HG03103 (cell line): ENCODE measurements at regions not wholly inside any gene's neighbourhood (a gene's known extent, or its start where the extent isn't known, plus 50 kb on each side); places are given as distances from the start of the nearest gene placed in this dataset.
A peak's percentile ranks its signal among the peaks of the same experiment; 100 is the strongest.

ENCODE experiments used
- ATAC-seq: cut with Tn5 transposase; IDR thresholded peaks from one replicate; pipeline ENCODE4 v1.9.1; 2021; ENCODE audit warnings: low read depth; ENCODE audit not compliant: unreplicated experiment

DNA sequence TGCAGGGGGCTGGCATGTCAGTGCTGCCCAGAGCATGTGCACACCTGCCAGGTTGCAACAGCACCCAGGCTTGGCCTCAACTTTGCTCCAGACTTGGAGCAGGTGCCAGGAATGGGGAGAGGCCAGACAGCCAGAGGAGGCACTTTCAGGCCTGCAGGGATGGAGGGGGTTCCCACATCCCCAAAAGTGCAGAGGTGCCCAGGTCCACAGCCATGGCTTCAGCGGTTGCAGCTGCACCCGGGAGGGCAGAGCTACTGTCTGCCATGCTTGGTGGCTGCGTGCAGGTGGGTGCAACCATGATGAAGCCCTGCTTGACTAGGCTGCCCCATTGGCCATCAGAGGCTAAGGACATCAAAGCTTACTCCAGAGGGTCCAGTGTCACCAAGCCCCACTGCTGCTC, 196.8 kb upstream of the VRK2 start:
- no peak for ATAC-seq

DNA sequence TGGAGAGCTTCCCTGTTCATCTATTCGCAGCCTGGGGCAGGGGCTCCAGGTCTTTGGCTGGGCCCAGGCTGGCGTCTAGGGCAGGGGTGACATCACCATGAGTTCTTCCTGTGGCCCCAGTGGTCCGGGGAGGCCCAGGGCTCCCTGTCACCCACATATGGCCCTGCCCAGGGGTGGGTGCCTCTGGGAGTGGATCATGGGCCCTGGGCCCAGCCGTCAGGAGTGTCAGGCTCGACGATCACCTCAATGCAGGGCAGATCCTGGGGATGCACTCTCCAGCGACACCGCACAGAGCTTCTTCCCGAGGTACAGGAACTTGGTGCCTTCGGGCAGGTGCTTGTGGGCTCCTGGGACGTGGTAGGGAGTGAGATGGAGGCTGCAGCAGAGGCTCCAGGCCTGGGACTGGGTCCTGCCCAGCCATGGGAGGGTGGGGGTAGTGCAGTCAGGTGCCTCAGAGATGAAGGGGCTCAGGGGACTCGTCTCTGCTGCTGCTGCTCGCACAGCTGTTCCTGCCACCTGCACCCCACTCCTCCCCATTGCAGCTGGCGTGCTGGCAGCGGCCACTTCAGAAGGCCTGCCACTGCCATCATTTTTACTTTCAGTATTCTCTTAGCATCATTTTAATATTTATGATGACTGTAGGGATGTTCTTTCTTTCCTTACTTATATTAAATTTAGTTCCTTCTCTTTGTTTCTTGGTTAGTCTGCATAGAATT, 196.0 kb upstream of the VRK2 start:
- no peak for ATAC-seq

DNA sequence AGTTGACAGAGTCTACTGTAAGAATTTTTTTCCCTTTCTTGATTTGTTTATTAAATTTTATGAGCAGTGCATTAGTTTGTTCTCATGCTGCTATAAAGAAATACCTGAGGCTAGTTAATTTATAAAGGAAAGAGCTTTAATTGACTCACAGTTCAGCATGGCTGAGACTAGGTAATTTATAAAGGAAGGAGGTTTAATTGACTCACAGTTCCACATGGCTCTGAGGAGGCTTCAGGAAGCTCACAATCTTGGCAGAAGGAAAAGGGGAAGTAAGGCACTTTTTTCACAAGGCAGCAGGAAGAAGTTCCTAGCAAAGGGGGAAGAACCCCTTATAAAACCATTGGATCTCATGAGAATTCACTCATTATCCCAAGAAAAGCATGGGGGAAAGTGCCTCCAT, 191.4 kb upstream of the VRK2 start:
- ATAC-seq, result no peak

DNA sequence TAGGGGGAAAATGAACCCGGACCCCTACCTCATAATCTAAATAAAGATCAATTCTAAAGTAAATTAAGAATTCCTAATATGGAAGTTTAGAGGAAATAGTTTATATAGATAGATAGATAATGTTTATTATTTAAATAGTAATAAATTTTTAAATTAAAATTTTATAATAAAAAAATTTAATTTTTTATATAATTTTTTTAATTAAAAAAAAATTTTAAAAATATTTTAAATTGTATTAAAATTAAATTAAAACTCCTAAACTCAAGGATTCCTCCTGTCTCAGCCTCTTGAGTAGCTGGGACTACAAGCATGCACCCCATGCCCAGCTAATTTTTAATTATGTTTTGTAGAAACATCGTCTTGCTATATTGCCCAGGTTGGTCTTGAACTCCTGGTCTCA, 186.9 kb upstream of the VRK2 start:
- ATAC-seq, result no peak

DNA sequence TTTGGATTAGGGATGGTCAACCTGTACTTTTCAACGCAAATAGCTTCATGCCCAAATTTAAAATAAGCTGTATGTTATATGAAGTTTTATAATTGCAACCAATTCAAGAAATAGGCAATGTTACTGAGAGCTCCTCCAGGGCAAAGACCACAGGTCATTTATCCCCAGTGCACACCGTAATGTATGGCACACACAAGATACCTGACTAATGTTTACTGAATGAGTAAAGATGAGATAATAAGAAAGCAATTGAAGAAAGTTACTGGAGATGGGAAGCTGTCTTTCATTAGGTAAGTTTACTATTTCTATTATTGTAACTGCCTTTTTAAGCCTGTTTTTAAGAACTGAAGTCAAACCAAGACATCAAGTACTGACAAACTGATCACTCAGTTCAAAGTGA, 184.5 kb upstream of the VRK2 start:
- no peak for ATAC-seq

DNA sequence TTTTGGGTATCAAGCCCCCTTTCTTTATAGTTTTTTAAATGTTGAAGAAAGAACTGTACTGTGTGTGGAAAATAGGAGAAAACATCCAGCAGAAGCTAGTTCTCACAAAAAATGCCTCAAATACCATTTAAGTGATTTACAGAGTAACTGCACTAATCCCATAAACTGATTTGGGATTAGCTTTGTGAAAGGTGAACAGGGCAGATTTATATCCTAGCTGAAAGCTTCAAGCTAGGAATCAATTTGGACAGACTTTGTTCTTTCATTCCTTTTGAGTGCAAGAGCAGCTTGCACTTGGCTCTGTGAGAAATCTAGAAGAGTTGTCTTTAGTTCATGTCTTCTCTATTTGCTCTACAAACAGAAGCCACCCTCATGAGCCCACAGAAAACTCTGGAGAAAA, 183.9 kb upstream of the VRK2 start:
- ATAC-seq, result no peak

DNA sequence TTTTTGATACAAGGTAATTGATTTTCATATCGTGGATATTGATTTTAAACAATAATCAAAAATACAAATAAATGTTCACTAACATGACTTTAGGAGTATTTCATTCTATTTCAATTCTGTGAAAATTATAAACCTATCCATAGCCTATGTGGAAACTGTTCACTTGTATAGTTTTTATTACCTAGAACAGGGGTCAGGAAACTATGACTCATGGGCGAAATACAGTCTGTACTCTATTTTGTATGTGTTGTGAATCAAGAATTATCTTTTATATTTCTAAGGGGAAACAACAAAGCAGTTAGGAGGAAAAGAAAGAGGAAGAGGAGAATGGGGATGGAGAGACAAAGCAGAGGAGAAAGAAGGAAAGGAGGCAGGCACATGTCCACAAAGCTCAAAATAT, 181.7 kb upstream of the VRK2 start:
- no peak for ATAC-seq

DNA sequence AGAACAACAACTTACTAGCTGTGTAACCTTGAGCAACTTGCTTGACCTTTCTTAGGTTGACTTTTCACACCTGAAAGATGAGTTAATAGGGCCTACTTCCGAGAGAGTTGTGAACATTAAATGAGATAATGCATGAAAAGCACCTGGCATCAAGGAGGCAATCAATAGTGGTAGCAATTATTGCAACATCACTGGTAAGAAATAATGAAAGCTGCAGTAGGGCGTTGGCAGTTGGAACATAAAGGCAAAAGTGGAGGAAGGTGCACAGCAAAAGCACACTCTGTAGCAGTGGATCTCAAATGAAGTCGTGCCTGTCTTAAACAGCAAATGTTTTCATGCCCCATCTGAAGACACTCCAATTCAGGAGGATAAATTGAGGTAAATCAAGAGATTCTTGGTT, 178.9 kb upstream of the VRK2 start:
- ATAC-seq, result no peak

DNA sequence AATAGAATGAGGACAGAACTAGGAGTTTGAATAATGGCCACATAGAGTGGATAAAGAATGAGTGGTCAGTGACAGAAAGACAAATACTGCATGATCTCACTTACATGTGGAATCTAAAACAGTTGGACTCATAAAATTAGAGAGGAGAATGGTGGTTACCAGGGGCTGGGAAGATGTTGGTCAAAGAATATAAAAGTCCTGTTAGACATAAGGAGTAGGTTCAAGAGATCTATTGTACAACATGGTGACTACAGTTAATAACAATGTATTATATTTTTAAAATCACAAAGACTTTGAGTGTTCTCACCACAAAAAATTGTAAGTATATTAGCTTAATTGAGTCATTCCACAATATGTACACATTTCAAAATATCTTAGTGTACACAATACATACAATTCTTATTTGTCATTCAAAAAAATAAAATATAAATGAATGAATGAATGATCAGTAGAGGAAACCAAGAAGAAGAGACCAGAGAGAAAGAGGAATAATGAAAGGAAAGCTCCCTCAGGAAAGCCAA, 177.9 kb upstream of the VRK2 start:
- ATAC-seq, result no peak

DNA sequence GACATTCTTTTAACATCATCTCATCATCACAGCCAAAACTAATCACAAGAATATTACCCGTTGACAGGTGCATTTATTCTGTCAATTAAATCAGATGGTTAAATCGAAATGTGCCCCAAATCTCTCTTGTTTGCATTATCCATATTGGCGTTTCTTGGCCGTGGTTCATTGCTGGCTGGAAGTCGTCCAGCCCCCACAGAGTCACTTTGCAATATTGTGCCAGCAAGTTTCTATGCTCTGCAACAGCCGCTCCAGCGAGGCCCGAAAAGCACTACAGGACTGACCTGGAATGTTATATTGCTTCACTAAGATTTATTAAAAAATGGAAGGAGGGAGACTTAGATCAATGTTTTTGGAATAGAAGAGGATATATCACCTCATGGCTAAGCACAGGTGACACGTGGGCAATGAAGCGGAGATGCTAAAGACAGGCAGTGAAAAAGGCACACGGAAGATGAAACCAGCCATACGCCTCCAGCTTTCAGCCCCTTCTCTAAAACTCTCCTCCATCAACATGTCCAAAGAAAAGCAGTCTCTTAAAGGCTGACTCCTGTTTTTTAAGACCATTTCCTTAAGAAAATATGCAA, 176.8 kb upstream of the VRK2 start:
- no peak for ATAC-seq

DNA sequence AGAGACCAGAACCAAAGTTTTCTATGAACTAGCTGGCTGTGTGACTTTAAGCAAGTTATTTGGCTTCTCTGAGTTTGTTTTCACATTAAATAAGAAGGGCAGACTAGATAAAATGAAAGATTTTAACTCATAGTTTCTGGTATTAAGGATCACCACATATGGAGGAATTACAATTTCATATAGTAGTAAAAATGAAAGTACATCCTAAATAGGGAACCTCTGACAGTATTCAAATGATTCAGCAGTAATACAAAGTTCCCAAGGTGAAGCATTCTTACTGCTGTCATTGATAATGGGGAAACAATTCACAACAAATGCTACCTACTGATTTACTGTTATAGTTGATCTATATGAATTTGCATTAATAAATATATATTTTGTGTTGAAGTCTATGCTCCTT, 170.3 kb upstream of the VRK2 start:
- ATAC-seq, result peak; percentile 49

DNA sequence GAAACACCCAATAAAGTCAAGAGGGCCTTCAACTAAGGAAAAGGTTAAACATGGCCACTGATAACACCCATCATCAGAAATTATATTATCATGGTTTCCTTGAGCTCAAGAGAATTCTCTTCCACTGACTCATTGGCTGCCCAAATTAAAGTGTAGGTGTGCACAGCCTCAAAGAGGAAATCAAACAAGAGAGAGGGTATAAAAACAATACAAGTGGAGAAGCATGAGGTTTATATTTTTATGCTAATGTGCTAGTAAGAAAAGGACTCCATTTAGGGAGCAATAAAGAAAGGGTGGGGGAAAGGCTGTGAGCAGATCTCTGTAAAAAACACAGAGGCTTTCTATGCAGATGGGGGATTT, 168.8 kb upstream of the VRK2 start:
- no peak for ATAC-seq

DNA sequence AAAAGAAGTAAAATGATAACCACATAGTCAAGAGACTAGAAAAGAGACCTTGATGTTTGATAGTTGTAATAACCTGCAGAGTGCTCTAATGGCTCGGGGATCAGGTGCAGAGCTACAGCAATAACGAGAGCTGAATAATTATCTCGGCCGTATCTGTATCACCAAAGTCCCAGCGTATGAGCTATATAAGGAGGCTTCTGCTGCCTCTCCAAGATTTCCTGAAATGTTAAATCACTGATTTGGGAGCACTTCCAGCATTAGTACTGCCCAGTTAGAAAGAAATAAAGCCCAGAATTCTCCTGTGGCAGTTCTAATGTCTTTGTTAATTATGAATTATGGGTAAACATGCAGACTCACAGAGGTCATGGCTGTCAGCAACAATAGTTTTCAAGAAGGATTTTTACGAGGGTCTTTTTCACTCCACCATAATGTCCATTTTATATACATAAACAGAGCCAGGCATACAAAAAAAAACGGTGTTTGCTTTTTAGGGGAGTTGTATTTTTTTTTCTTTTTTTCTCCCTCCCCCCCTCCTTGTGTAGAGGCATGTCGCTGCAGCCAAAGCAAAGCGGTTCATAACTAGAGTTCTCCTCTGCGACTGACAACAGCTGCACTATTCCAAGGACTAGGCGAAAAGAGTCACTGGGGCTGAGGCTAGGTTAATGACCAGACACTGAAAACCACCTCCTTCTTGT, 168.3 kb upstream of the VRK2 start:
- no peak for ATAC-seq

DNA sequence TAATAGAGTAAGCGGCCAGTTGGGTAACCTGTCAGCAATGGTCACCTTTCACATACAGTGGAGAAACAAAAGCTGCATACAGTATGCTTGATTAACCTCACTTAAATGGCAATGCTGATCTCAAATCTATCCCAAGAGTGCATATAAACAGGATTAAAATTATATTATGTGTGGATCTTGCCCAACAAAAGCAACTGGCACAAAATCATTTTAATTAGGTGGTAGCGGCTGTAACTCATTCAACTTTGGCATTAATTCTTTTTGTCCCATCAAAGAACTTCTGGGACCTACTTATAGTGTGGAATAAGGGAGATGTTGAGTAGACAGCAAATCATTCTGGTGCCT, 167.8 kb upstream of the VRK2 start:
- no peak for ATAC-seq

DNA sequence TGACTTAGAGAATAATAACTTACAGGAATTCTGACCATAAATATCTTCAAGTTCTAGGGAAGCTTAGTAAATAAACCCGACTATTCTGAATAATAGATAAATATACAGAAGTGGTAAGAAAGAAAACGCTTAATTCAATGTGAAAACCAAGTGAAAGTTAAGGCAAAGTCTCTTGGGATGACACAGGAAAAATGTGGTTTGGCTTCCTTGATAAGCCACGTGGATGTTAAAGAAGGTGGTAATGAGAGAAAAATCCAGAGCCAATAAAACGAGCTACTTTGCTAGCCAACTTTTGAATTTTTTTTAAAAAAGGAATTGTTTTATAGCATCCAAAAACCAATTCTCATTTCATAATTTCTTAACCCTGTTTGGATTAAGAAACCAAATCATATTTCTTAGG, 166.2 kb upstream of the VRK2 start:
- ATAC-seq, result no peak

DNA sequence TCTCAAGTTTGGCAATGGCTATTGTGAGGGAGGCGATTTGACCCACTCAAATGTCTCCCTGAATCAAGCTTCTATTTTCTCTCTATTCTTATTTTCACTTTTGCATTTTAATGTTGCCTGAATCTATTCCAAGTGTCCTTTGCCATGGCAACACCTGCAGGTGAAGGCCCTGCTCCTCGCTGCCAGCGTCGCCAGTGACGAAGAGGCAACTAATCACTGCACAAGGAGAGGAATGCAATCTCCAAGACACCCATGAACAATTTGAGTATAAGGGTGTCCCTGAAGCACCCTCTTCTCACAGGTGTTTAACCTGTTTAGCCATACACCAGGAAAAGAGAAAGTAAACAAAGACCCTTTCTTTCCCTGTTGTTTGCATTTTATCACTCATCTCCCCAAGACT, 165.6 kb upstream of the VRK2 start:
- no peak for ATAC-seq

DNA sequence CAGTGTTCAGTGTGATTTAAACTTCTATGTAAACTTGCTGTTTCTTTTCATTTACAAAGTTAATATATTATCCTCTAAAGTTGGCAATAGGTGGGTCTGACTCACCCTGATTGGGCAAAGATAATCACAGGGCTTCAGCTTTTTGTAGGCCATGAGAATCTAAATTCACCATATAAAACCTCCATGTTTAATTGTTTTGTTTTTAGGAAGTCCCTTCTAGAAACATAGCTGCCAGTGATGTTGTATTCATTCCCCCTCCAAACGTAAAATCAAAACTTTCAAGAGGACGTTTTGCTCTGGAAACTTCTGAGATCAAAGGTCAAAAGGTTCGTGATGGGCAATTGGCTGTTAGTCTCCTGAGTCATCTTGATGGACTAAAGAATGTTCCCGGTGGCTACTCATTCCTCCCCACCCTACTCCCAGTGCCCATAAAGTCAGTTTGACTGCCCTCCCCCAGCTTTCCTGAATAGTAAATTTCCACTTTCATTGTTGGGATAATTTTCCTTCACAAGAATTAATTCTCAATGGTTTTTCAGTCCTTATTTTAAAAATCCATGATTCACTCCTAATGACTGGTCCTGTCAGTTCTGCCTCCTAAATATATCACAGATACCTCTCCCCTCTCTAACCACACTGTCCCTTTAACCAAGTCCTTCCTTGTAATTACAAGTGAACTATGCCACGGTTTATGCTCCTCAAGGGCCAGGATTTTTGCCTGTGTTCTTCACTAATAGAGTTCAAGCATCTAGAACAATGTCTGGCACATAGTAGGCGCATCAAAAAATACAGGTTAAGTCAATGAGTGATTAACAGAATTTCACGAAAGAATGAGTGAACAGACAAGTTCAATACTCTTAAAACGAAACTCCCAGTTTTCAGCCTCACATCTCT, 164.4 kb upstream of the VRK2 start:
- no peak for ATAC-seq

DNA sequence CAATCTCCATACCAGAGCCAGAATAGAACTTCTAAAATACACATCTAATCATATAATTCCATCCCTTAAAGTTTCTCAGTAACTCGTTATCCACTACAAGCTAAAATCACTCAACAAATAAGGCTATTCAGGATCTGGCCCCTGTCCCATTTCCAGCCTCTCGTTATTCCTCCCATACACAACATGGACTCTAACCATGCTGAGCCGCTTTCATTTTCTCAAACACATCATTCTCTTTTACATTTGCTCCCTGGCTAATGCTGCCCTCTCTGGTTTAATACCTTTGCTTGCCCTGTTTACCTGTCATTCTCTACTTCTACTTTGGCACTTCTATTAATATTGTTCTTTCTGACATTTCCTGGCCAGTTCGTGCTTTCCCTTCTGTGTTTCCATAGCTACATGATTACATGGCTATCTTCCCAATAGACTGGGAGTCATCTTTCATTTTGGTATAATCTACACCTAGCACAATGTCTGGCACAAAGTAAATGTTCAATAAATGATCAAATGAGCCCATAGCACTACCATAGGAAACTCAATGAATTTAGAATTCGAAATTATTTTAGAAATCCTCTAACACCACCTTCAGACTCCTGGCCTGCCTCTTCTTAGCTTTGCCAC, 163.6 kb upstream of the VRK2 start:
- no peak for ATAC-seq

DNA sequence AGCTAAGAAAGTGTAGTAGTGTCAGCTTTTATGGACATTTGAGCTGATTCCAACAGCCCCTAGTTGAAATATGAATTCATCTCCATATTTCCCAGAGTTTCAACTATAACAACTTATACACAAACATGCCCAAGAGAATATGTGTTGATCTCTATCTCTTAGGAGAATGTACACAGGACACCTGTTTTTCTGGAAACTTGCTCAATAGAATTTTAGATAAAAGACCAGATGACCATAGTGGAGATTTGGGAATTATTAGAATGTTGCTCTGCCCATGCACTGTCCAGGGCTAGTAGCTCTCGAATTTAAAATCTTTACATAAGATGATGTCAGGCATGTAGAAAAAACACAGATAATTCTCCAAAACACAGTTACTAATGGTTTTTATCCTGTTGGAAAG, 162.3 kb upstream of the VRK2 start:
- no peak for ATAC-seq

DNA sequence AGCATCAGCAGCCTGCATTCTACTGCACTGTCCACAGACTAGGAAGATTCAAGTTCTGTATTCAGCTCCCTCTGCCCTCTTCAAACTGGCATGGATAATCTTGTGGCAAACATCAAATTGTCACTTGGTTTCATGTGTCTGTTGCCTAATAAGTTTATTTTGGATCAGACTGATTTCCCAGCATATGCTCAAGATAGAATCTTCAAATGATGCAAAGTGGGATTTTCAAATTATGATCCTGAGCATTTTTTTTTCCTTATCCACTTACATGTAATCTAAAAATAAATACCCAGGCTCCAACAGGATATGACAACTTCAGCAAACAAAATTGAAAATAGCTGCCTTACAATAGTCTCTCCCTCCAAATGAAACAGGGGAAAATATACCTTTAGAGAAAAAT, 160.9 kb upstream of the VRK2 start:
- no peak for ATAC-seq
